ENCODE measurements at regions not wholly inside any gene's neighbourhood (a gene's known extent, or its start where the extent isn't known, plus 50 kb on each side); places are given as distances from the start of the nearest gene placed in this dataset.

DNA sequence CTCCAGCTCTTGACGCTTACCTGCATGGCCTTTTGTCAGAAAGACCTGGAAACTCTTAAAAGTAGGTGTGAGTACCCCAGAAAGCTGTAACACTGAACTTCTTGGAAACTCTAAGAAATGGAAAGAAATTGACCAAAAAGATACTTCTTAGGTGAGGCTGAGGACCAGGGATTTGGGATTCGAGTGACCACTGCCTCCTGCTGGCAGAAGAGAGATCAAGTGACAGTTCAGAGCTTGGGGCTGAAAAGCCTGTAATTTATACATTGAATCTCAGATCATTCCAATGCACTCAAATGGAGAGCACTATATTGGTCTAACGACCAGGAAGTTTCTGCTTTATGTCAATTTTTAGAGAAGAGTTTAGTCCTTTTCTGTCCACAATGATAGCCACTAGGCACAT is 204.6 kb downstream of the PDGFRA start:
- Histone ChIP-seq H3K4me1 (ENCODE audit: control insufficient read depth in 4 of 4, insufficient read depth in 4 of 4, low read length in 3 of 4) (no peaks in the 10 kb centered on the region), H3K36me3 (ENCODE audit: control insufficient read depth in 4 of 4, insufficient read depth in 3 of 4, low read depth in 1 of 4, low read length in 3 of 4) (no peaks in the 10 kb centered on the region), H3K4me3 (ENCODE audit: low read depth in 1 of 3, low read length in 3 of 3) (no peak overlapping the region), H3K27ac (ENCODE audit: low read depth in 1 of 2, low read length in 2 of 2) (no peak overlapping the region), H3K27me3 (ENCODE audit: control insufficient read depth in 4 of 4, insufficient read depth in 4 of 4, low read length in 3 of 4) (no peaks in the 10 kb centered on the region), H3K9ac (ENCODE audit: low read depth in 1 of 2, low read length in 2 of 2) (no peak overlapping the region), H3K9me3 (ENCODE audit: control insufficient read depth in 4 of 4, low read length in 3 of 4) (no peaks in the 10 kb centered on the region)
- WGBS, result 37% methylated on average over 3 of the region's 3 CpGs
- DNase-seq (ENCODE audit: low spot score), result no peak
- TF ChIP-seq FOXA2 (IDR thresholded peaks at IDR 0.05) (no peak), RAD21 (IDR thresholded peaks at IDR 0.05) (peak; percentile 60 to 62)
- TF ChIP-seq, protein P1, sequence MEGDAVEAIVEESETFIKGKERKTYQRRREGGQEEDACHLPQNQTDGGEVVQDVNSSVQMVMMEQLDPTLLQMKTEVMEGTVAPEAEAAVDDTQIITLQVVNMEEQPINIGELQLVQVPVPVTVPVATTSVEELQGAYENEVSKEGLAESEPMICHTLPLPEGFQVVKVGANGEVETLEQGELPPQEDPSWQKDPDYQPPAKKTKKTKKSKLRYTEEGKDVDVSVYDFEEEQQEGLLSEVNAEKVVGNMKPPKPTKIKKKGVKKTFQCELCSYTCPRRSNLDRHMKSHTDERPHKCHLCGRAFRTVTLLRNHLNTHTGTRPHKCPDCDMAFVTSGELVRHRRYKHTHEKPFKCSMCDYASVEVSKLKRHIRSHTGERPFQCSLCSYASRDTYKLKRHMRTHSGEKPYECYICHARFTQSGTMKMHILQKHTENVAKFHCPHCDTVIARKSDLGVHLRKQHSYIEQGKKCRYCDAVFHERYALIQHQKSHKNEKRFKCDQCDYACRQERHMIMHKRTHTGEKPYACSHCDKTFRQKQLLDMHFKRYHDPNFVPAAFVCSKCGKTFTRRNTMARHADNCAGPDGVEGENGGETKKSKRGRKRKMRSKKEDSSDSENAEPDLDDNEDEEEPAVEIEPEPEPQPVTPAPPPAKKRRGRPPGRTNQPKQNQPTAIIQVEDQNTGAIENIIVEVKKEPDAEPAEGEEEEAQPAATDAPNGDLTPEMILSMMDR (IDR thresholded peaks at IDR 0.05; ENCODE audit: low read depth, low read length, missing input control), result peak; percentile 20

DNA sequence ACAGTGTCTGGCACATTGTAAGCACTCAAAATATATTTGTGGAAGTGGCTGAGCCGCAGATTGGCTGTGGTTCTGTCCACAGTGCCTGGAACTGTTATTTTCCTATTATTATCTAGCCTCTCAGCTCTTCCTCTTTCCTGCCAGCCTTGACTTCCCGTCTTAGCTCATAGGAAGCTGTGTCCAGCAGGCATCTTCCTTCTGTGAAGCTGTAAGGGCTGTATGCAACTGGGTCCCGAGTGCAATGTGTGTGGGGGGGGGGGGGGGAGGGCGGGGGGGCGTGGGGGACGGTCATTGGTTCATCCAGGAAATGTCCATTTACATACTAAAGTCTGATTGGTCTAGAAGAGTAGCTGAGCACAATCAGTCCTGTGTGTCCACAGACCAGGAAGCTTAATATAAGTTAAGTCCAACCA is 210.7 kb downstream of the PDGFRA start:
- no peak for TF ChIP-seq YY1 (IDR thresholded peaks at IDR 0.05)
- TF ChIP-seq, protein P2, sequence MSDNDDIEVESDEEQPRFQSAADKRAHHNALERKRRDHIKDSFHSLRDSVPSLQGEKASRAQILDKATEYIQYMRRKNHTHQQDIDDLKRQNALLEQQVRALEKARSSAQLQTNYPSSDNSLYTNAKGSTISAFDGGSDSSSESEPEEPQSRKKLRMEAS (IDR thresholded peaks at IDR 0.05), result peak; percentile 17
- Histone ChIP-seq H3K9ac (ENCODE audit: low read depth in 1 of 2, low read length in 2 of 2) (no peak overlapping the region), H3K4me1 (ENCODE audit: control insufficient read depth in 4 of 4, insufficient read depth in 4 of 4, low read length in 3 of 4) (no peaks in the 10 kb centered on the region), H3K36me3 (ENCODE audit: control insufficient read depth in 4 of 4, insufficient read depth in 3 of 4, low read depth in 1 of 4, low read length in 3 of 4) (no peaks in the 10 kb centered on the region), H3K4me3 (ENCODE audit: low read depth in 1 of 3, low read length in 3 of 3) (no peak overlapping the region), H3K27ac (ENCODE audit: low read depth in 1 of 2, low read length in 2 of 2) (no peak overlapping the region), H3K9me3 (ENCODE audit: control insufficient read depth in 4 of 4, low read length in 3 of 4) (no peaks in the 10 kb centered on the region), H3K27me3 (ENCODE audit: control insufficient read depth in 4 of 4, insufficient read depth in 4 of 4, low read length in 3 of 4) (no peaks in the 10 kb centered on the region)
- DNase-seq (ENCODE audit: low spot score), result no peak
- 40% methylated on average over 6 of the region's 6 CpGs for WGBS

DNA sequence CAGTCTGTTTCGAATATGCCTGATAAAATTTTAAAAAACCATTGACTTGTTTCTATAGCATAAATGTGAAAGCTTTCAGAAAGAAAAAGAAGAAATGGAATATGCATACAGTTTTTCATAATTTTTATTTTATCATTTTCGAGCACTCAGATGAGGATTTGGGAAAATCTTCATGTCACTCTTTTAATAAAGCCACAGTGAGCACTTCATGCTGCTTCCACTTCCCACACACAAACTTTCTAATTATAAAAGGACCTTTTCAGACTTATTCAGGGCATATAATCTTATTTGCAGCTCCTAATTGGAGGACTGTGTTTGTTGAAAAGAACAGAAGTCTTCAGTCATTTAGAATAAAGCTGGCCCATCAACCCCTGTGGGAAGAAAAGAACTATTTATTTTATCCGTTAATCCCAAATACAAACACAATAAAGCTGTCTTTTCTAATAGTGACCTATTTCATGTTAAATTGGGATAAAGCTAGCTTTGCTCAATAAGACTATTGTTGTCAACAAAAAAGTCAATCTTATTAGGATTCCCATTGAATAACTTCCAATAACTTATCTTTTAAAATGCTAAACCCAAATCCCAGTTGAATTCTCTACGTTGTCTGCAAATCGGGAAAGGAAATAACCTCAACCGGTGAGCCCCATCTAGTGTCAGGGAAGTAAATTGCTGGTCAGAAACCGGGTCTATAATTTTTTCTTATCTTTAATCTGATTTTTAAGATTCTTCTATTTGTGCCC is 211.5 kb downstream of the PDGFRA start:
- no peak overlapping the region for H3K4me3 ChIP-seq (ENCODE audit: low read depth in 1 of 3, low read length in 3 of 3)
- no peak overlapping the region for H3K27ac ChIP-seq (ENCODE audit: low read depth in 1 of 2, low read length in 2 of 2)

More for the DNA sequence above, 211.5 kb downstream of the PDGFRA start:
- Histone ChIP-seq H3K27me3 (ENCODE audit: control insufficient read depth in 4 of 4, insufficient read depth in 4 of 4, low read length in 3 of 4) (no peaks in the 10 kb centered on the region), H3K36me3 (ENCODE audit: control insufficient read depth in 4 of 4, insufficient read depth in 3 of 4, low read depth in 1 of 4, low read length in 3 of 4) (no peaks in the 10 kb centered on the region), H3K9ac (ENCODE audit: low read depth in 1 of 2, low read length in 2 of 2) (no peak overlapping the region), H3K4me1 (ENCODE audit: control insufficient read depth in 4 of 4, insufficient read depth in 4 of 4, low read length in 3 of 4) (no peaks in the 10 kb centered on the region), H3K9me3 (ENCODE audit: control insufficient read depth in 4 of 4, low read length in 3 of 4) (no peaks in the 10 kb centered on the region)
- peak; percentile 82 to 84 for TF ChIP-seq RAD21 (IDR thresholded peaks at IDR 0.05)
- no peak for TF ChIP-seq JUND (IDR thresholded peaks at IDR 0.05)
- TF ChIP-seq HNF4A (conservative IDR thresholded peaks at IDR 0.05), result no peak
- TF ChIP-seq, protein P3, sequence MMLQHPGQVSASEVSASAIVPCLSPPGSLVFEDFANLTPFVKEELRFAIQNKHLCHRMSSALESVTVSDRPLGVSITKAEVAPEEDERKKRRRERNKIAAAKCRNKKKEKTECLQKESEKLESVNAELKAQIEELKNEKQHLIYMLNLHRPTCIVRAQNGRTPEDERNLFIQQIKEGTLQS (IDR thresholded peaks at IDR 0.05), result no peak
- TF ChIP-seq GABPA (IDR thresholded peaks at IDR 0.05 in 1 of 2, conservative IDR thresholded peaks at IDR 0.05 in 1 of 2), result no peak
- TF ChIP-seq, protein P1 (IDR thresholded peaks at IDR 0.05; ENCODE audit: low read depth, low read length, missing input control), result peak; percentile 62
- 26% methylated on average over 7 of the region's 7 CpGs for WGBS
- DNase-seq (ENCODE audit: low spot score), result no peak
